Smooth muscle cell (in vitro differentiated cells): ENCODE measurements at regions not wholly inside any gene's neighbourhood (a gene's known extent, or its start where the extent isn't known, plus 50 kb on each side); places are given as distances from the start of the nearest gene placed in this dataset.
A peak's percentile ranks its signal among the peaks of the same experiment; 100 is the strongest.

ENCODE experiments used
- DNase-seq: peaks from one replicate; lab custom pipeline; 2025; ENCODE audit not compliant: unreplicated experiment; lab: John Stamatoyannopoulos, UW
- H2AFZ ChIP-seq: fragments of 200-600 bp; sonication (generic); 2 replicates; pipeline ENCODE4 v1.6.0; 2016; ENCODE audit warnings: antibody characterized with exemption, low read depth, mild to moderate bottlenecking
- H3F3A ChIP-seq: fragments of 200-600 bp; sonication (generic); 2 replicates; pipeline ENCODE4 v1.6.0; 2017; ENCODE audit warnings: antibody characterized with exemption, low read depth
- H3K27ac ChIP-seq: fragments of 200-600 bp; sonication (generic); 2 replicates; pipeline ENCODE4 v1.5.1; 2016; ENCODE audit warnings: low read depth, mild to moderate bottlenecking
- H3K27me3 ChIP-seq: fragments of 200-600 bp; sonication (generic); 2 replicates; pipeline ENCODE4 v1.6.1; 2016; ENCODE audit warnings: low read depth, mild to moderate bottlenecking
- H3K36me3 ChIP-seq: fragments of 200-600 bp; sonication (generic); 2 replicates; pipeline ENCODE4 v1.5.1; 2016; ENCODE audit warnings: low read depth
- H3K4me1 ChIP-seq: fragments of 200-600 bp; sonication (generic); 2 replicates; pipeline ENCODE4 v1.5.1; 2016; ENCODE audit warnings: low read depth
- H3K4me2 ChIP-seq: fragments of 200-600 bp; sonication (generic); 2 replicates; pipeline ENCODE4 v1.6.0; 2016; ENCODE audit warnings: mild to moderate bottlenecking
- H3K4me3 ChIP-seq: fragments of 200-600 bp; sonication (generic); 2 replicates; pipeline ENCODE4 v1.5.1; 2016; ENCODE audit warnings: mild to moderate bottlenecking
- H3K79me2 ChIP-seq: fragments of 200-600 bp; sonication (generic); 2 replicates; pipeline ENCODE4 v1.6.0; 2016; ENCODE audit warnings: low read depth, mild to moderate bottlenecking
- H3K9ac ChIP-seq: fragments of 200-600 bp; sonication (generic); 2 replicates; pipeline ENCODE4 v1.6.0; 2016; ENCODE audit warnings: low read depth
- H3K9me3 ChIP-seq: fragments of 200-600 bp; sonication (generic); replicated peaks from 2 replicates; pipeline ENCODE4 v1.5.1; 2016; ENCODE audit warnings: low read depth
- H4K20me1 ChIP-seq: fragments of 200-600 bp; sonication (generic); 2 replicates; pipeline ENCODE4 v1.6.0; 2016; ENCODE audit warnings: low read depth
- CTCF ChIP-seq: fragments of 200-600 bp; sonication (generic); IDR thresholded peaks from 2 replicates; pipeline ENCODE4 v1.5.1; 2017; ENCODE audit warnings: borderline replicate concordance, mild to moderate bottlenecking, antibody characterized with exemption; ENCODE audit not compliant: insufficient read depth, poor library complexity, severe bottlenecking
- WGBS: methylation state at CpG from one replicate; pipeline ENCODE4 v1.1.7; 2016; ENCODE audit warnings: low lambda C conversion rate; 5-methylcytosine and 5-hydroxymethylcytosine counted together

DNA sequence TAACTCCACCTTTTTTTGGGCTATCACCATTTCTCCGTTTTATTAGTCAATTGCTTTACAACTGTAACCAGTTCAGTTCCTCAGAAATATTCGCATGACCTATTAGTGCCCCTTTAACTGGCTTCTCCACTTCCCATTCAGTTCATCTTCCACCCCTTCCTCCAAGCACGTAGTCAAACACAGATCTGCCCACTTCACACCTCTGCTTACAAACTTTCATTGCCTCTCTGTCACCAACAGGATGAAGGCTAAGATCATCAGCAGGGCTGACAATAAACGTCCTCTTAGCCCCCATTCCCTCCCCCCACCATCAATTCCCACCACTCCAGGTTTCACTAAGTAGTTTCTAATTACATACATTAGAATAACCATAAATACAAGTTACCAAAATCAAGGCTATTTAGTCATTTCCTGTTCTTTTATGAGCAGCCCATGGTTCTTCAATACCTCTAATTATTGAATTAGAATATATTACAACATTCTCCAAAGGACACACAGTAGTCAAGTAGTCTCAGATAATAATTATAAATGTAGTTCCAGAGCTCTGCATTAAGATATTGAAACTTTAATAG lies 95.7 kb downstream of the SPRY2 start:
- no peak overlapping the region for H3K4me3 ChIP-seq
- no peaks in the 10 kb centered on the region for H3K79me2 ChIP-seq
- no peak overlapping the region for H3K27ac ChIP-seq
- TF ChIP-seq CTCF, result no peak
- no peak overlapping the region for H3K9ac ChIP-seq
- H3K36me3 ChIP-seq, result no peaks in the 10 kb centered on the region
- no peaks in the 10 kb centered on the region for H3K4me1 ChIP-seq
- no peaks in the 10 kb centered on the region for H4K20me1 ChIP-seq
- DNase-seq, result no peak
- no peaks in the 10 kb centered on the region for H3K27me3 ChIP-seq
- no peak overlapping the region for H3K4me2 ChIP-seq
- no peak overlapping the region for H2AFZ ChIP-seq
- H3F3A ChIP-seq, result no peaks in the 10 kb centered on the region
- 55% methylated on average over 4 of the region's 4 CpGs for WGBS
- H3K9me3 ChIP-seq, result no peaks in the 10 kb centered on the region

DNA sequence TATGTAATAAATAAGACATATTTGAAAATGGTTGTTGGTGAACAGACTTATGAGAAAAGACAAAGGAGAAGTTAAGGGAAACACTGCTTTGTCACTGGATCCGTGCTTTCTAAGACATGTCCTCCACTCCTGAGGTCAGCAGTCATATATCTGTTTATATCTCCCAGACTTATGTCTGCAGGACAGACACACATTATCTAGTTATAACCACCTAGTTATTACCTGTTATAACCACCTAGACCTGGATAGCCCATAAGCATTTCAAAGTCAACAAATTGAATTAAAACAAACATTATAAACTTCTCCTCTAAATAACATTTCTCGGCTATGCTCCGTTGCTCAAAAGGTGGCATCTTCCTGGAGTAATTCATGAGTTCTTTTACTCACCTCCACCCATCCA lies 96.4 kb downstream of the SPRY2 start:
- no peaks in the 10 kb centered on the region for H3K79me2 ChIP-seq
- no peaks in the 10 kb centered on the region for H3F3A ChIP-seq
- H3K4me1 ChIP-seq, result no peaks in the 10 kb centered on the region
- H3K9ac ChIP-seq, result no peak overlapping the region
- no peaks in the 10 kb centered on the region for H3K36me3 ChIP-seq
- no peaks in the 10 kb centered on the region for H4K20me1 ChIP-seq
- H3K4me2 ChIP-seq, result no peak overlapping the region
- H3K9me3 ChIP-seq, result no peaks in the 10 kb centered on the region
- DNase-seq, result no peak
- 98% methylated on average over 3 of the region's 3 CpGs for WGBS
- no peak overlapping the region for H2AFZ ChIP-seq
- TF ChIP-seq CTCF, result no peak
- H3K27me3 ChIP-seq, result no peaks in the 10 kb centered on the region
- no peak overlapping the region for H3K4me3 ChIP-seq
- H3K27ac ChIP-seq, result no peak overlapping the region

DNA sequence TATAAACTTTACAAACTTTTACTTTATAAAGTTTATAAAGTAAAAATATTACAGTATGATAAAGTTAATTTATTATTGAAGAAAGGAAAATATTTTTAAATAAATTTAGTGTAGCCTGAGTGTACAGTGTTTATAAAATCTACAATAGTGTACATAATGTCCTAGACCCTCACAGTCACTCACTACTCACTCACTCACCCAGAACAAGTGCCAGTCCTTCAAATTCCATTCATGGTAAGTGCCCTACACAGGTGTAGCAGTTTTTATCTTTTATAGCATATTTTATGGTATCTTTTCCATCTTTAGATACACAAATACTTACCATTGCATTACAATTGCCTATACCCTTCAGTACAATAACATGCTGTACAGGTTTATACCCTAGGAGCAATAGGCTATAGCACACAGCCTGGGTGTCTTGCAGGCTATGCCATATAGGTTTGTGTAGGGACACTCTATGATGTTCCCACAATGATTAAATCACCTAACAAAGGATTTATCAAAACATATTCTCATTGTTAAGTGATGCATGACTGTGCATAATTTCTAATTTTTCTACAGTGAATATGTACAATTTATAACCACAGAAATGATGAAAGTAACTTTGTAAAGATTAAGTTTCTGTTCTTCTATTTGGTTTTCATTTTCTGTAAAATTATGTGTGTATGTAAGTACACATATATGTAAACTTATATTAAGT lies 98.0 kb downstream of the SPRY2 start:
- no peaks in the 10 kb centered on the region for H3K9me3 ChIP-seq
- H3K27ac ChIP-seq, result no peak overlapping the region
- no peak overlapping the region for H3K4me3 ChIP-seq
- H3K4me2 ChIP-seq, result no peak overlapping the region
- no peaks in the 10 kb centered on the region for H3K79me2 ChIP-seq
- no peak for DNase-seq
- no peak for TF ChIP-seq CTCF
- no peak overlapping the region for H3K9ac ChIP-seq
- no peaks in the 10 kb centered on the region for H3K4me1 ChIP-seq
- no peaks in the 10 kb centered on the region for H3K27me3 ChIP-seq
- H3F3A ChIP-seq, result no peaks in the 10 kb centered on the region
- H3K36me3 ChIP-seq, result no peaks in the 10 kb centered on the region
- no peaks in the 10 kb centered on the region for H4K20me1 ChIP-seq
- no peak overlapping the region for H2AFZ ChIP-seq

GRCh38 chr13:80239571-80240255 lies 101.2 kb downstream of the SPRY2 start:
- H3K4me2 ChIP-seq, result no peak overlapping the region
- no peak for DNase-seq
- H3K4me3 ChIP-seq, result no peak overlapping the region
- WGBS, result 48% methylated on average over 3 of the region's 3 CpGs
- H3K79me2 ChIP-seq, result no peaks in the 10 kb centered on the region
- no peak overlapping the region for H2AFZ ChIP-seq
- no peak overlapping the region for H3K9ac ChIP-seq
- no peaks in the 10 kb centered on the region for H3K9me3 ChIP-seq
- no peaks in the 10 kb centered on the region for H3F3A ChIP-seq
- H3K27me3 ChIP-seq, result no peaks in the 10 kb centered on the region
- H3K4me1 ChIP-seq, result no peaks in the 10 kb centered on the region
- H4K20me1 ChIP-seq, result no peaks in the 10 kb centered on the region
- H3K27ac ChIP-seq, result peak overlapping the region; percentile 73
- TF ChIP-seq CTCF, result no peak
- no peaks in the 10 kb centered on the region for H3K36me3 ChIP-seq
